HCT116 (cell line): ENCODE measurements at regions not wholly inside any gene's neighbourhood (a gene's known extent, or its start where the extent isn't known, plus 50 kb on each side); places are given as distances from the start of the nearest gene placed in this dataset.

Source experiments
- ATAC-seq: fragments of 200-7000 bp; cut with Tn5 transposase; 2 replicates; pipeline ENCODE4 v1.9.1; 2020; ENCODE audit warnings: mild to moderate bottlenecking, moderate library complexity
- BruUV-seq: library from RNA; stranded (reverse); fragments of 400-500 nt; replicated peaks from 2 replicates; lab custom pipeline; 2021; lab: Mats Ljungman, UMichigan
- CTCF ChIA-PET: fragments of 300-600 bp; sonication (Branson Sonifier 250); formaldehyde crosslinking; loops from one replicate; lab custom pipeline; 2021; ENCODE audit warnings: antibody characterized with exemption; lab: Charles Lee
- POLR2A ChIA-PET: fragments of 300-600, 350-600 bp; sonication (Branson Sonifier 250); formaldehyde crosslinking; loops from one replicate; lab custom pipeline; 2021; ENCODE audit warnings: antibody characterized with exemption; lab: Charles Lee
- RAD21 ChIA-PET, 2 experiments: fragments of 300-600 bp; sonication (Branson Sonifier 250); formaldehyde crosslinking; loops; one replicate each; lab custom pipeline; 2023; ENCODE audit warnings: low total read pairs in 2 of 2; ENCODE audit not compliant: uncharacterized antibody in 2 of 2, unreplicated experiment in 2 of 2, low non-redundant PET in 1 of 2; lab: Charles Lee
- DNase-seq: peaks from one replicate; pipeline ENCODE4 v3.0.0-alpha.2; 2010; ENCODE audit warnings: low read depth, low spot score
- H2AFZ ChIP-seq: fragments of 200-600 bp; shearing (Covaris generic), sonication (generic); 2 replicates; pipeline ENCODE4 v1.6.1; 2017; ENCODE audit warnings: low read depth, mixed run types, mixed read lengths, antibody characterized with exemption, low read length; ENCODE audit not compliant: poor library complexity, severe bottlenecking
- H3K27ac ChIP-seq: 2 replicates; pipeline ENCODE4 v1.5.1; 2012; ENCODE audit warnings: low read depth, low read length
- H3K27me3 ChIP-seq: fragments of 200-600 bp; sonication (generic); 2 replicates; pipeline ENCODE4 v1.6.1; 2016; ENCODE audit warnings: mixed run types, low read length, mixed read lengths; ENCODE audit not compliant: insufficient read depth
- H3K36me3 ChIP-seq, 2 experiments: fragments of 200-500 bp in 1 of 2; fragments of 200-600 bp in 1 of 2; sonication (Bioruptor generic) in 1 of 2; sonication (generic) in 1 of 2; 2 replicates each; pipeline versions ENCODE4 v1.5.1 to v1.6.1; 2014 to 2016; ENCODE audit warnings: low read length in 2 of 2, inconsistent platforms in 1 of 2, mixed read lengths in 1 of 2, mixed run types in 1 of 2; ENCODE audit not compliant: insufficient read depth in 2 of 2, control insufficient read depth in 1 of 2
- H3K4me1 ChIP-seq, 2 experiments: fragments of 200-600 bp in 1 of 2; sonication (generic) in 1 of 2; 2 replicates each; pipeline versions ENCODE4 v1.5.1 to v1.6.1; 2012 to 2017; ENCODE audit warnings: low read length in 2 of 2, inconsistent platforms in 1 of 2, mild to moderate bottlenecking in 1 of 2, mixed read lengths in 1 of 2, mixed run types in 1 of 2, moderate library complexity in 1 of 2; ENCODE audit not compliant: insufficient read depth in 2 of 2, control insufficient read depth in 1 of 2
- H3K4me2 ChIP-seq: fragments of 200-600 bp; sonication (generic); 2 replicates; pipeline ENCODE4 v1.6.1; 2017; ENCODE audit warnings: mixed run types, low read length, mixed read lengths
- H3K4me3 ChIP-seq, 2 experiments: fragments of 200-600 bp in 1 of 2; sonication (generic) in 1 of 2; replicated peaks in 1 of 2; 2 replicates each; pipeline ENCODE4 v1.5.1; 2011 to 2016; ENCODE audit warnings: low read length in 2 of 2, control low read depth in 1 of 2, low read depth in 1 of 2, mild to moderate bottlenecking in 1 of 2, mixed read lengths in 1 of 2, mixed run types in 1 of 2
- H3K79me2 ChIP-seq: fragments of 200-600 bp; sonication (generic); 2 replicates; pipeline ENCODE4 v1.6.1; 2017; ENCODE audit warnings: mild to moderate bottlenecking, mixed run types, low read length, moderate library complexity, mixed read lengths; ENCODE audit not compliant: insufficient read depth
- H3K9ac ChIP-seq: fragments of 200-600 bp; sonication (generic); 2 replicates; pipeline ENCODE4 v1.6.1; 2016; ENCODE audit warnings: low read length, mixed read lengths
- H3K9me2 ChIP-seq: fragments of 200-600 bp; sonication (generic), shearing (Covaris generic); 2 replicates; pipeline ENCODE4 v1.6.1; 2017; ENCODE audit warnings: mixed run types, mild to moderate bottlenecking, moderate library complexity; ENCODE audit not compliant: insufficient read depth
- H3K9me3 ChIP-seq, 2 experiments: fragments of 200-500 bp in 1 of 2; fragments of 200-600 bp in 1 of 2; sonication (Bioruptor generic) in 1 of 2; sonication (generic) in 1 of 2; 2 replicates each; pipeline ENCODE4 v1.6.1; 2014 to 2017; ENCODE audit warnings: low read length in 2 of 2, mixed read lengths in 2 of 2, inconsistent platforms in 1 of 2, low read depth in 1 of 2, mild to moderate bottlenecking in 1 of 2, mixed run types in 1 of 2, moderate library complexity in 1 of 2; ENCODE audit not compliant: control insufficient read depth in 1 of 2, insufficient read depth in 1 of 2
- H4K20me1 ChIP-seq: fragments of 200-600 bp; sonication (generic), shearing (Covaris generic); 2 replicates; pipeline ENCODE4 v1.6.1; 2017; ENCODE audit warnings: mixed run types, mild to moderate bottlenecking, moderate library complexity; ENCODE audit not compliant: insufficient read depth
- CEBPB ChIP-seq: IDR thresholded peaks from 2 replicates; pipeline ENCODE4 v1.6.1; 2012; ENCODE audit warnings: low read depth
- EZH2 ChIP-seq: fragments of 200-600 bp; sonication (generic); IDR thresholded peaks from 2 replicates; pipeline ENCODE4 v1.6.1; 2017; ENCODE audit warnings: antibody characterized with exemption, mixed run types
- EZH2phosphoT487 ChIP-seq: fragments of 200-600 bp; IDR thresholded peaks from 2 replicates; pipeline ENCODE4 v1.6.1; 2018; ENCODE audit warnings: antibody characterized with exemption, borderline replicate concordance
- JUND ChIP-seq: IDR thresholded peaks from 2 replicates; pipeline ENCODE4 v1.6.1; 2012
- POLR2A ChIP-seq: IDR thresholded peaks from 2 replicates; pipeline ENCODE4 v1.7.0; 2011; ENCODE audit warnings: borderline replicate concordance; ENCODE audit not compliant: insufficient read depth, insufficient read length; ENCODE audit errors: extremely low read depth
- POLR2AphosphoS5 ChIP-seq: IDR thresholded peaks from 2 replicates; pipeline ENCODE4 v1.6.1; 2011; ENCODE audit warnings: mild to moderate bottlenecking, low read depth, low read length, moderate library complexity
- REST ChIP-seq: IDR thresholded peaks from 2 replicates; pipeline ENCODE4 v1.6.1; 2012; ENCODE audit warnings: low read depth
- SIN3A ChIP-seq: IDR thresholded peaks from 2 replicates; pipeline ENCODE4 v1.6.1; 2012; ENCODE audit warnings: low read depth
- ZBTB33 ChIP-seq: IDR thresholded peaks from 2 replicates; pipeline ENCODE4 v1.6.1; 2011; ENCODE audit warnings: mild to moderate bottlenecking, low read length, moderate library complexity; ENCODE audit not compliant: insufficient replicate concordance; ENCODE audit errors: extremely low read depth
- ZNF274 ChIP-seq: fragments of 200-500 bp; sonication (Bioruptor generic); IDR thresholded peaks from 2 replicates; pipeline ENCODE4 v1.6.1; 2014; ENCODE audit warnings: mild to moderate bottlenecking, low read depth, low read length, inconsistent platforms
- intact Hi-C: fragments of 100-400 bp; cut with micrococcal nuclease; formaldehyde crosslinking; loops from 2 replicates; pipeline ENCODE4 v1.10.0; 2022

- no peak for TF ChIP-seq POLR2A
- no peak for TF ChIP-seq ZBTB33
- no peak for TF ChIP-seq POLR2AphosphoS5
- no peak for TF ChIP-seq EZH2
- TF ChIP-seq ZNF274, result no peak
- TF ChIP-seq EZH2phosphoT487, result no peak
- TF ChIP-seq JUND, result no peak
- no peak for TF ChIP-seq CEBPB
Measured at GRCh38 chr12:78696267-78696666, 168.3 kb upstream of the SYT1 start (continued).

- no peaks in the 10 kb centered on the region for H3K36me3 ChIP-seq
- CTCF ChIA-PET, result no interaction called here
- TF ChIP-seq REST (no peak), SIN3A (no peak), ZNF274 (no peak), POLR2A (no peak), JUND (no peak), ZBTB33 (no peak)
- TF ChIP-seq, all 23 proteins: peak for 0
- H3K27ac ChIP-seq, result no peak overlapping the region
- H3K4me1 ChIP-seq, result peaks cover 0 to 7% of the 10 kb centered on the region in 2 experiments; a peak in 1 of 4 replicates
- intact Hi-C loops, result no loop called here
- BruUV-seq, result no TSS peak
- H3K9ac ChIP-seq, result no peak overlapping the region
- no peak for DNase-seq
- no peak overlapping the region for H2AFZ ChIP-seq
- no peaks in the 10 kb centered on the region for H3K79me2 ChIP-seq
- H4K20me1 ChIP-seq, result no peaks in the 10 kb centered on the region
- H3K4me2 ChIP-seq, result no peak overlapping the region
- POLR2A ChIA-PET, result no interaction called here
- H3K9me2 ChIP-seq, result no peaks in the 10 kb centered on the region
- no peaks in the 10 kb centered on the region for H3K9me3 ChIP-seq
- RAD21 ChIA-PET, result no interaction called here
- no peaks in the 10 kb centered on the region for H3K27me3 ChIP-seq
- no peak for ATAC-seq
- H3K4me3 ChIP-seq, result no peak overlapping the region
Measured at GRCh38 chr12:78697817-78698415, 166.7 kb upstream of the SYT1 start.
